ENCODE measurements at regions not wholly inside any gene's neighbourhood (a gene's known extent, or its start where the extent isn't known, plus 50 kb on each side); places are given as distances from the start of the nearest gene placed in this dataset.

GRCh38 chr16:52251495-52251894 is 295.4 kb downstream of the TOX3 start:
- H3K4me3 ChIP-seq (replicated peaks; ENCODE audit: low read depth, low read length) = no peak overlapping the region
- TF ChIP-seq, protein P1, sequence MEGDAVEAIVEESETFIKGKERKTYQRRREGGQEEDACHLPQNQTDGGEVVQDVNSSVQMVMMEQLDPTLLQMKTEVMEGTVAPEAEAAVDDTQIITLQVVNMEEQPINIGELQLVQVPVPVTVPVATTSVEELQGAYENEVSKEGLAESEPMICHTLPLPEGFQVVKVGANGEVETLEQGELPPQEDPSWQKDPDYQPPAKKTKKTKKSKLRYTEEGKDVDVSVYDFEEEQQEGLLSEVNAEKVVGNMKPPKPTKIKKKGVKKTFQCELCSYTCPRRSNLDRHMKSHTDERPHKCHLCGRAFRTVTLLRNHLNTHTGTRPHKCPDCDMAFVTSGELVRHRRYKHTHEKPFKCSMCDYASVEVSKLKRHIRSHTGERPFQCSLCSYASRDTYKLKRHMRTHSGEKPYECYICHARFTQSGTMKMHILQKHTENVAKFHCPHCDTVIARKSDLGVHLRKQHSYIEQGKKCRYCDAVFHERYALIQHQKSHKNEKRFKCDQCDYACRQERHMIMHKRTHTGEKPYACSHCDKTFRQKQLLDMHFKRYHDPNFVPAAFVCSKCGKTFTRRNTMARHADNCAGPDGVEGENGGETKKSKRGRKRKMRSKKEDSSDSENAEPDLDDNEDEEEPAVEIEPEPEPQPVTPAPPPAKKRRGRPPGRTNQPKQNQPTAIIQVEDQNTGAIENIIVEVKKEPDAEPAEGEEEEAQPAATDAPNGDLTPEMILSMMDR (IDR thresholded peaks at IDR 0.05; ENCODE audit: low read depth, low read length, missing control alignments) = no peak
- DNase-seq (ENCODE audit: extremely low read depth, low read depth) = no peak

DNA sequence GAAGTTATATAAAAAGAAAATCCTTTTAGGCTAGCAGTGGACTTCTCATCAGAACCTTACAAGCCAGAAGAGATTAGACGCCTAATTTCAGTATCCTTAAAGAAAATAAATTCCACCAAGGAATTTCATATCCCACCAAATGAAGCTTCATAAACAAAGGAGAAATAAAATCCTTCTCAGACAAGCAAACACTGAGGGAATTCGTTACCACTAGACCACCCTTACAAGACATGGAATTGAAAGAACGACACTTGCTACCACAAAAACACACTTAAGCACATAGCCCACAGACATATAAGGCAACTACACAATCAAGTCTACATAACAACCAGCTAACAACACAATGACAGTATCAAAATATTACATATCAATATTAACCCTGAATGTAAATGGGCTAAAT is 299.2 kb downstream of the TOX3 start:
- no peak overlapping the region for H3K4me3 ChIP-seq (replicated peaks; ENCODE audit: low read depth, low read length)
- TF ChIP-seq, protein P1 (IDR thresholded peaks at IDR 0.05; ENCODE audit: low read depth, low read length, missing control alignments) = no peak
- no peak for DNase-seq (ENCODE audit: extremely low read depth, low read depth)

DNA sequence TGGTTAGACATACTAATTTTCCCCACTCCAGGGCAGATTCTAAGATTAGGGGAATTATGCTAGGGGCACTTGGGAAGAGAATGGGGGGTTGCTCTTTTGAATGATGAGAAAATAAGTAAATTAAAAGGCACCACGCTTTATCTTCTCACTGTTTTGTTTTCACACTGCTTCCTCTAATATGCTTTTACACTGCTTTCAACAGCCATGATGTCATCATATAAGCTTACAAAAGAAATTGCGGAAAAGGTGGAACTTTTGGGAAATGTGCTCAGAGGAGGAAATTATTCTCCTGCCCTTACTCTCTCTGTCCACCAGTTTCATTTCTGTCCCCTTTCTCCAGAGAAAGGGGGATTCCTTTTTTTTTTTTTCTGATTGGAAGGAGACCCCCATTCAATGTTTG is 308.2 kb downstream of the TOX3 start:
- TF ChIP-seq, protein P1 (IDR thresholded peaks at IDR 0.05; ENCODE audit: low read depth, low read length, missing control alignments) = no peak
- no peak overlapping the region for H3K4me3 ChIP-seq (replicated peaks; ENCODE audit: low read depth, low read length)
- no peak for DNase-seq (ENCODE audit: extremely low read depth, low read depth)

DNA sequence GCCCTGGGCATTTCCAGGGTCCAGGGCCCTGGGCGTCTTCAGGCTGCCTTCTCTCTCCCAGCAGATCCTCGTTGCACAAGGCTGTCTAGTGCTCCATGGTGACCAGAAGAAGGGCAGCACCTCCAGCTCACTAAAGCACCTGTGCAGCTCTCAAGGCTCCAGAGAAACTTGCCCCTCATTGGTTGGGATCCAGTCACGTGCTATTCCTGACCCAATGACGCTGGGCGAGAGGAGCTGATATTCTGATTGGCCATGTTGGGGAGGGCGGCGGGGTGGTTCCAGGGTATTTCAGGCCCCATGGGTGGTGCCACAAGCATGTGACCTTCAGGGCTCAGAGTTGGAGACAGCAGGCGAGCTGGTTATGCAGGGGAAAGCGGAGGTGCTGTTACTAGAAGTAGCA is 309.1 kb downstream of the TOX3 start:
- no peak for DNase-seq (ENCODE audit: extremely low read depth, low read depth)

DNA sequence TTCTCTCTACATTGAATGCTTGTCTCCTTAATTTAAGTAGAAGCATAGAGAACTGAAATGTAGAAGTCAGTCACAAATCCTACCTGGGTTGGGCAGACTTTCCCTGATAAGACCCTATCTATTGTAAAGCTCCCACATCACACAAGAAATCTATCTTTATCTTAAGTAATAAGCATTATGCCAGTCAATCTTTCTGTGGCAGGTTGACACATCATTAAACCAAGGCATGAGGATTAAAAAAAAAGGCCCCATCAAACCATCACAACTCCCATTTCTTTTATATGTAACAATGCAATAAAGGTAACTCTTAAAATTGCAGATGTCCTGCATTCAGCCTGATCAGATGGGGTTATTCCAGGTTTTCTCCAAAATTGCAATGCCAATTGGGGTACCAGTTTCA is 311.8 kb downstream of the TOX3 start:
- TF ChIP-seq, protein P1 (IDR thresholded peaks at IDR 0.05; ENCODE audit: low read depth, low read length, missing control alignments) = no peak
- DNase-seq (ENCODE audit: extremely low read depth, low read depth) = no peak
- H3K4me3 ChIP-seq (replicated peaks; ENCODE audit: low read depth, low read length) = no peak overlapping the region

More for the DNA sequence above, 309.1 kb downstream of the TOX3 start:
- TF ChIP-seq, protein P1 (IDR thresholded peaks at IDR 0.05; ENCODE audit: low read depth, low read length, missing control alignments) = no peak
- no peak overlapping the region for H3K4me3 ChIP-seq (replicated peaks; ENCODE audit: low read depth, low read length)

GRCh38 chr16:52234626-52235025 is 312.3 kb downstream of the TOX3 start:
- no peak overlapping the region for H3K4me3 ChIP-seq (replicated peaks; ENCODE audit: low read depth, low read length)
- TF ChIP-seq, protein P1 (IDR thresholded peaks at IDR 0.05; ENCODE audit: low read depth, low read length, missing control alignments) = no peak
- no peak for DNase-seq (ENCODE audit: extremely low read depth, low read depth)

DNA sequence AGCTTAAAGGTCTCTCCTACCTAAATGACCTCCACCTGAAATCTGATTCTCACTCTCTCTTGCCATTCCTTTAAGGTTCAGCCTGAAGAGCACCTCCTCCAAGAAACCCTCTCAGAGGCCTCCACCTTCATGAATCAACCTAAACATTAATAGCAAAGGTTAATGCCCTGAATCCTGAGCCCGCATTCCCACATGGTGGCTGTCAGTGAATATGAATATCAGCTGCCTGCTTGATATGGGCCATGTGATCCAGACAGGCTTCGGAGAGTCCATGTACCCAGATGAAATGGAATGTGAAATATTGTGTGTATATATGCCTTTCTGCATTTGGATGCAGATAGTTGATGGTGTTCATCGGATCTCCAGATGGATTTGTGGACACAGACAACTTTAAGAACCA is 317.5 kb downstream of the TOX3 start:
- TF ChIP-seq, protein P1 (IDR thresholded peaks at IDR 0.05; ENCODE audit: low read depth, low read length, missing control alignments) = no peak
- no peak overlapping the region for H3K4me3 ChIP-seq (replicated peaks; ENCODE audit: low read depth, low read length)
- DNase-seq (ENCODE audit: extremely low read depth, low read depth) = no peak

Data from HFF-Myc (cell line).